ENCODE measurements at regions not wholly inside any gene's neighbourhood (a gene's known extent, or its start where the extent isn't known, plus 50 kb on each side); places are given as distances from the start of the nearest gene placed in this dataset.
"Not testable (repeated sequence)": the region's sequence is repeated elsewhere in the genome, so short reads cannot be mapped to it uniquely, and the experiment has no call there.

DNA sequence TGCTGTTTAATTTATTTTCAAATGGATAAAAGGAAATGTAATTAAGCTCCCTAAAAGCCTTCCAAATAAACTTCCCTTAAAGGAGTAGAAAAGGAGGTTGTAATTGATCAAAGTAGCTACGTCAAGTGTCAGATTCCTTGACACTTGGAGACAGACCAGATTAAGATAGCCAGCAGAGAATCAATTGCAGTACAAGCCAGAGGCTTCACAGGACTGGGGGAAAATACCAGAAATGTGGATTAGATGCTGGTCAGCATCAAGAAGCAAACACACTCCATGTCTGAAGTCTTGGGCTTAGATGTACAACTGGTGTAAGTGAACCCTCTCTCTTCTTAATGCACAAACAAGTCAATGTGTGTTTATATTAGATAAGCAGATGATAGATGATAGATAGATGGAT, 184.9 kb upstream of the TAS2R1 start:
- Histone ChIP-seq H3K4me3 (ENCODE audit: low read depth, low read length) (no peak overlapping the region), H3K36me3 (ENCODE audit: control insufficient read depth, insufficient read depth, low read length) (no peaks in the 10 kb centered on the region), H3K27me3 (ENCODE audit: control insufficient read depth, insufficient read depth, low read length) (no peaks in the 10 kb centered on the region)
- no peak for DNase-seq (ENCODE audit: low read depth)
- ChIA-PET POLR2A (no interaction called here), CTCF (interaction anchor here (0.6 kb wide), 1 partner anchor 114 kb away, joined by 3 read pairs; no protein-coding TSS in a partner anchor)
- TF ChIP-seq, protein P1, sequence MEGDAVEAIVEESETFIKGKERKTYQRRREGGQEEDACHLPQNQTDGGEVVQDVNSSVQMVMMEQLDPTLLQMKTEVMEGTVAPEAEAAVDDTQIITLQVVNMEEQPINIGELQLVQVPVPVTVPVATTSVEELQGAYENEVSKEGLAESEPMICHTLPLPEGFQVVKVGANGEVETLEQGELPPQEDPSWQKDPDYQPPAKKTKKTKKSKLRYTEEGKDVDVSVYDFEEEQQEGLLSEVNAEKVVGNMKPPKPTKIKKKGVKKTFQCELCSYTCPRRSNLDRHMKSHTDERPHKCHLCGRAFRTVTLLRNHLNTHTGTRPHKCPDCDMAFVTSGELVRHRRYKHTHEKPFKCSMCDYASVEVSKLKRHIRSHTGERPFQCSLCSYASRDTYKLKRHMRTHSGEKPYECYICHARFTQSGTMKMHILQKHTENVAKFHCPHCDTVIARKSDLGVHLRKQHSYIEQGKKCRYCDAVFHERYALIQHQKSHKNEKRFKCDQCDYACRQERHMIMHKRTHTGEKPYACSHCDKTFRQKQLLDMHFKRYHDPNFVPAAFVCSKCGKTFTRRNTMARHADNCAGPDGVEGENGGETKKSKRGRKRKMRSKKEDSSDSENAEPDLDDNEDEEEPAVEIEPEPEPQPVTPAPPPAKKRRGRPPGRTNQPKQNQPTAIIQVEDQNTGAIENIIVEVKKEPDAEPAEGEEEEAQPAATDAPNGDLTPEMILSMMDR (IDR thresholded peaks at IDR 0.05; ENCODE audit: insufficient read depth, low read depth, low read length) = no peak

DNA sequence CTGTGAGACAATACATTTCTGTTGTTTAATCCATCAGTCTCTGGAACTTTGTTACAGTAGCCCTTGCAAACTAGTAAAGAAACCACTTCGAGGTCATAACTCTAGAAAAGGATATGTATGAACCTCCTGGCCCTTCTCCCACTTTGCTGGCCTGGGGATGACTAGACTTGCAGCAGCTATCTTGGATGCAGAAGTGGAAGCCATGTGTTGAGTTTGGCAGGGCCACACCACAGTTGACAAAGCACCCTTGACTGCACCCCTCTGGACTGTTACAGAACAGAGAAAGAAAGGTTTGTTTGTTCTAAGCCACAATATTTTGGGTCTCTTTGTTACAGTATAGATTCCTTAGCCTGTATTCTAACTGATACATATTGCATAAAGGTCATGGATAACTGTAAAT, 183.2 kb upstream of the TAS2R1 start:
- no peaks in the 10 kb centered on the region for H3K27me3 ChIP-seq (ENCODE audit: control insufficient read depth, insufficient read depth, low read length)
- POLR2A ChIA-PET = no interaction called here
- CTCF ChIA-PET = no interaction called here
- no peak overlapping the region for H3K4me3 ChIP-seq (ENCODE audit: low read depth, low read length)
- no peaks in the 10 kb centered on the region for H3K36me3 ChIP-seq (ENCODE audit: control insufficient read depth, insufficient read depth, low read length)
- DNase-seq (ENCODE audit: low read depth) = no peak
- TF ChIP-seq, protein P1 (IDR thresholded peaks at IDR 0.05; ENCODE audit: insufficient read depth, low read depth, low read length) = no peak

DNA sequence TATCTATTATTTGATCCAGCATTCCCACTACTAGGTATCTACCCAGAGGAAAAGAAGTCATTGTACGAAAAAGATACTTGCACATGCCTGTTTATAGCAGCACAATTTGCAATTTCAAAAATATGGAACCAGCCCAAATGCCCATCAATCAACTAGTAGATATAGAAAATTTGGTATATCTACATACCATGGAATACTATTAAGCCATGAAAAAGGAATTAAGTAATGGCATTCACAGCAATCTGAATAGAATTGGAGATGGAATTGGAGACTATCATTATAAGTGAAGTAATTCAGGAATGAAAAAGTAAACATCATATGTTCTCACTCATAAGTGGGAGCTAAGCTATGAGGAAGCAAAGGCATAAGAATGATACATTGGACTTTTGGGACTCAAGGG, 177.2 kb upstream of the TAS2R1 start:
- H3K36me3 ChIP-seq (ENCODE audit: control insufficient read depth, insufficient read depth, low read length); POLR2A ChIA-PET; DNase-seq (ENCODE audit: low read depth); H3K4me3 ChIP-seq (ENCODE audit: low read depth, low read length); H3K27me3 ChIP-seq (ENCODE audit: control insufficient read depth, insufficient read depth, low read length); CTCF ChIA-PET: not testable (repeated sequence)

DNA sequence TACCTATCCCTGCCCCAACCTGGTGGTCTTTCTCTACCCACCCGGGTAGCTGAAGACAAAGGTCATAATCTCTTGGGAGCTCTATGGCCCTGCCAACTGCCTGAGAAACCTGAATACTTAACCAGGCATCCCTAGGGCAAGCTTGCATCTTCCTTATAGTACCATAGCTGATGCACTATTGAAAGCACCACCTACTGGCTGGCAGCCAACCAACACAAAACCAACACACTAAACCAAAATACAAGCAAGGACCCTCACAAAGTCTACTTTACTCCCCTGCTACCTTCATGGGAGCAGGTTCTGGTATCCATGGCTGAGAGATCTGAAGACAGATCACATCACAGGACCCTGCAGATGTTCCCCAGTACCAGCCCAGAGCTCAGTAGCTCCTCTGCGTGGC, 171.8 kb upstream of the TAS2R1 start:
- Histone ChIP-seq H3K27me3 (ENCODE audit: control insufficient read depth, insufficient read depth, low read length) (no peaks in the 10 kb centered on the region), H3K4me3 (ENCODE audit: low read depth, low read length) (no peak overlapping the region), H3K36me3 (ENCODE audit: control insufficient read depth, insufficient read depth, low read length) (no peaks in the 10 kb centered on the region)
- POLR2A ChIA-PET = no interaction called here
- CTCF ChIA-PET = interaction anchor here (1.6 kb wide), 1 partner anchor 19 kb away, joined by 3 read pairs; no protein-coding TSS in a partner anchor
- DNase-seq (ENCODE audit: low read depth) = no peak
- TF ChIP-seq, protein P1 (IDR thresholded peaks at IDR 0.05; ENCODE audit: insufficient read depth, low read depth, low read length) = no peak

DNA sequence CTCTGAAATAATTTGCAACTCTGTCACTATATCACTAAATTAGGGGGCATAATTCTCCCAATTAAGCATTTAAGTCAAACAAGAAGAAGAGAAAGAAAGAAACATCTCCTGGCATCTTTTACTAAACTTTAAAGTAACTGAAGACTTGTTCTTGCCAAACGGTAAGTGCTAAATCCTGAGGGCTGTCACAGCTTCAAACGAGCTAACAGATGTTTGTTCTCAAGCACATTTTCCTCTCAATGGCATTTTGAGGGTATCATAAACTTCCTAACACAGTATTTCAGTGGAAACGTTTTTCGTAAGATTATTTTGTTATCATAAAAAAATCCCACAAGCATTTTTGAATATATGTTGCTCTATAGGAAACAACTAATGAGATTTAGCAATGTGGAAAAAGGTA, 169.5 kb upstream of the TAS2R1 start:
- POLR2A ChIA-PET = no interaction called here
- CTCF ChIA-PET = interaction anchor here (0.6 to 0.9 kb wide), 2 partner anchors 16 to 21 kb away, joined by 3 read pairs; no protein-coding TSS in a partner anchor
- no peak for DNase-seq (ENCODE audit: low read depth)
- H3K27me3 ChIP-seq (ENCODE audit: control insufficient read depth, insufficient read depth, low read length) = no peaks in the 10 kb centered on the region
- H3K36me3 ChIP-seq (ENCODE audit: control insufficient read depth, insufficient read depth, low read length) = no peaks in the 10 kb centered on the region
- H3K4me3 ChIP-seq (ENCODE audit: low read depth, low read length) = no peak overlapping the region
- TF ChIP-seq, protein P1 (IDR thresholded peaks at IDR 0.05; ENCODE audit: insufficient read depth, low read depth, low read length) = no peak

DNA sequence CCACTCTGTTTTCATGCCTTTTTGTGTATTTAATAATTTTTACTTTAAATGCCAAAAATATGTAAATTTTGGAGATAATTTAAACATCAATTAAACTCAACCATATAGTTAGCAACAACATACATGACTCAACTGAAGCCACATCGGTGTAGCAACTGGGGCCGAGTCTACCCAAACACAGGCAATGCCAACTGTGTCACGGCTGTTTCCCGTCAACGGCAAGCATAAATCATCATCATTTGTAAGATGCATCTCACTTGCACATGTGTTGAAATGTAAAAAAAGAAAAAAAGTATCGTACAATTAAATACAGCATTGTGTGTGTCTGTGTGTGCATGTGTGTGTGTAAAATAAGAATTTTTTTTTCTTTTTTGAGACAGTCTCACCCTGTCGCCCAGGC, 160.1 kb upstream of the TAS2R1 start:
- POLR2A ChIA-PET = no interaction called here
- Histone ChIP-seq H3K27me3 (ENCODE audit: control insufficient read depth, insufficient read depth, low read length) (no peaks in the 10 kb centered on the region), H3K36me3 (ENCODE audit: control insufficient read depth, insufficient read depth, low read length) (no peaks in the 10 kb centered on the region), H3K4me3 (ENCODE audit: low read depth, low read length) (no peak overlapping the region)
- TF ChIP-seq, protein P1 (IDR thresholded peaks at IDR 0.05; ENCODE audit: insufficient read depth, low read depth, low read length) = no peak
- CTCF ChIA-PET = no interaction called here
- no peak for DNase-seq (ENCODE audit: low read depth)
